HG02970 (cell line): ENCODE measurements at regions not wholly inside any gene's neighbourhood (a gene's known extent, or its start where the extent isn't known, plus 50 kb on each side); places are given as distances from the start of the nearest gene placed in this dataset.

Experiments
- ATAC-seq: cut with Tn5 transposase; IDR thresholded peaks from one replicate; pipeline ENCODE4 v1.9.1; 2021; ENCODE audit warnings: mild to moderate bottlenecking, moderate library complexity, moderate number of reproducible peaks; ENCODE audit not compliant: unreplicated experiment, low FRiP score

DNA sequence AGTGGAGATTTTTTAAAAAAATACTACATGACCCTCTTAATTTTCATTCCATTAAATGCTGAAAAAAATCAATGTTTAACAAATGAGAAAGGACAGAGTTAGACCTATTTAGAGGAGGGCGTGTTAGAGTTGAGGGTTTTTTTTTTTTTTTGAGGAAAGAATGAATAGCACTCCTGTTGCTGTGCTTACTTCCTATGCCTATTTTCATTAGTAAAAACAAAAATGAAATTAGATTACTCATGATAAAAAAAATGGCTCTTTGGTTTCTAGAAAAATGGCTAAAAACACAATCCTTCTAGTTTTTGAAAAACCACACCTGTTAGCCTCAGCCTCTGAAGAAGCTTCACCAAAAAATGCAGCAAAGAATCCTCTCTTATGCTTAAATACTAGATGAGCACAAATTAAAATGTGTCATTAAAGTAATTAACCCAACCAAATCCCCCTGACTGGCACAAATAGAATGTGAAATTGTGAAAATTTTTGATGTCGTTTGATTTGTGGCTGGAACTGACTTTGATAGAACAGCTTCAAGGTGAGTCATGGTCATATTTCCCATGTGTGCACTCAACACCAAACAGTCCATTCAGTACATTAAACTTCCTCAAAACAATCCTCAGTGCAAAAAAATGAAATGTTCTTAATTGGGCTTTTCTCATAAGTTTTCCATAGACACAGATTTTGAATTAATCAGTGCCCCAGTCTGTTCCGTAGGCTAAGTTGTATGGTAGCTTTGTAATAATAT is 98.0 kb downstream of the MACIR start:
- no peak for ATAC-seq

DNA sequence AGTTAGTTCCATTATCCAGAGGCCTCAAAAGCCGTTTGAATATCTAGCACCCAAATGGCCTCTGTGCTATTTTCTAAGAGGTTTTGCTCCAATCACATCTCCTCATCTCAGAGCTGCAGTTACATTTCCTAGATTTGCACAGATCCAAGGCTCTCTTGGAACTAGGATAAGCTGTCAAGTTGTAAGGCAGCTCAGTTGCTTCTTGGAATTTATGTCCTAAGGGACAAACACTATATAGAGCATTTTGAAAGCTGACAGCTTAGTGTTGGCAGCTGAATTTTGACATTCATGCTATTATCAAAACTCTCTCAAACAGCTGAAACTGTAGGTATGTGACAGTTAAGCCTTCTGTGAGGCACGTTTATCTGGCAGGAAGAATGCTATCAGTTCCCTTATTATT is 97.0 kb downstream of the MACIR start:
- no peak for ATAC-seq

DNA sequence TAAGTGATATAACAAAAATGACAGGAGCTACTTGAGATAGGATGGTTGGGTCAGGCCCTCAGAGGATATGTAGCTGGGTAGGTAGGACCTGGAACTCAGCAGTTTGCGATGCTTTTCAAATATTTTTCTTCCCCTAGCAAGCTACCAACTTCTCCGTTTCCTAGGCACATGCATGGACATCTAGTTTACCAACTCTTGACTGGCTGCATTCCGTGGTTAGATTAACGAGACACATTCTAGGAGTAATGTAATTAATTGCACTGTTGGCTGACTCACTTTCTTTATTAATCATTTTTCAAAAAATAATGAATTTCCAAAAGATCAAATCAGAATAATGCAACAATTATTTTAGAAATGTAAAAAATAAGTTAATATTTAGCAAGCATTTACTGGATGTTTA is 95.9 kb downstream of the MACIR start:
- no peak for ATAC-seq

DNA sequence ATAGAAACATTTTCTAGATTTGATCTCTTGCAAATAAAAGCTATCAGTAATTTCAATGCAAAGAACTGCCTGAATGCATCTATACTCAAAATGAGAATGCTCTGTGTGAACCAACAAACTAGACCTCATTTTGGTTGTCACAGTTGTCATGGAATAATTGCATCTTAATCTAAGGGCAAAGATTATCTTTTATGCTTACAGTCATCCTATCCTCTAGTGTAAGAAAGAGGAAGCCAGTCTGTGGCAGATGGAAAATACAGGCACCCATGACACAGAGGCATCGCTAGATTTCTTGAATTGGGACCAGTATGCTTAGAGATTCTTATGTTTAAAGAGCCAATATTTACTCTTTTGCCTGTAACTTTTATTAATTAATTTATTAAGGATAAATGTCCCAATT is 95.0 kb downstream of the MACIR start:
- no peak for ATAC-seq

DNA sequence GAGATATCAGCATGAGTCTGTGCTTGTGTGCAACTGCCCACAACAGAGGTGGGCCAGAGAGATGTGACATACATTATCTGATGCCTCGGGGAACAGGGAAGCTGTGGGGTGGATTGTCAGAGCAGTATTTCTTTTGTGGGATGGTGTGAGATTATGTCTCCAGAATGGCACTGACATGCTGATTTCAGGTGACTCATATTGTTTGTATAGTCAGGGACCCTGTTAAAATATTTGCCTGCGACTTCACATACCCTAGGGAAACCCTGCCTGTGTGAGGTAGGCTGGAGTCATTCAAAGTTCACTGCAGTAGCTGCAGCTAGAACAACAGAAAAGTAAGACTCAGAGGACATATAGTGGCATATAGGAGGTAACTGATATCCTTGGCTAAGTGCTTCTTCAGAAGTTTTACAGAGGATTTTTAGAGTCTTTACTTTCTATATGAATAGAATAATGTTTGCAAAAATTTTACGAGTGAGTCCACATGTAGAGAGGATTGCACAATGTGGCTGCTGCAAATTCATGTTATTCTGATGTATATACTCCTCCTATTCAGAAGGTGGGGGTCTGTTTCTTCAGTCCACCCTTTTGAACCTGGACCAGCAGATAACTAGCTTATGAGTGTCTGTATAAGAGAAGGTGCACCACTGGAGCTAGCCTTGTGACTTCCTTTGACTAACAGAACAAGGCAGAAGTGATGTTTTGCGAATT is 89.3 kb downstream of the MACIR start:
- no peak for ATAC-seq

DNA sequence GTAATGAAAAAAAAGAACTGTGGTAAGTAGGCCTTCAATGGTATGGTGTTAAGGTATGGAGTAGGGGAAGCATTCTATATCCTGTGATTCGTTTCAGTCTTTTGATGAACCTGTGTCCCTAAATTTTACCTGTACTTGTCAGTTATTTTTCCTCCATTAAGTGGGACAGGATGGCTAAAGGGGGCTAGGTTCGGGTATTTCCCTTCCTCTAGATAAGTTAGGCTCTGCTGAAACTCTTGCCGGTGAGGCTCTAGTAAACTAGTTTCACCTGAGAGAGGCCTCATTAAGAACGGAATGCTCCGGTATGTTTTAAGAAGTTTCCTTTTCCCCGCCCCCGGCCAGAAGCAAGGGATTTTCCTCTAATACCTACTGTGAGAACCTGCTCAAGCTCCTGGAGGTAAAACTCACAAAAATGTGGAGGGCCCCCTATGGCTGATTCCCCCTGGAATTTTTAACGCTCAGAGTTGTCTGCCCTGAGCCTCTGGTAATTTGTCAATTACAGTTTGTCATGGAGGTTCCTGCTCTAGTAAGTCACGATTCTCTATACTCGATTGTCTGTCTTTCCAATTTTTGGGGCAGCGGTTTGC is 87.7 kb downstream of the MACIR start:
- no peak for ATAC-seq

DNA sequence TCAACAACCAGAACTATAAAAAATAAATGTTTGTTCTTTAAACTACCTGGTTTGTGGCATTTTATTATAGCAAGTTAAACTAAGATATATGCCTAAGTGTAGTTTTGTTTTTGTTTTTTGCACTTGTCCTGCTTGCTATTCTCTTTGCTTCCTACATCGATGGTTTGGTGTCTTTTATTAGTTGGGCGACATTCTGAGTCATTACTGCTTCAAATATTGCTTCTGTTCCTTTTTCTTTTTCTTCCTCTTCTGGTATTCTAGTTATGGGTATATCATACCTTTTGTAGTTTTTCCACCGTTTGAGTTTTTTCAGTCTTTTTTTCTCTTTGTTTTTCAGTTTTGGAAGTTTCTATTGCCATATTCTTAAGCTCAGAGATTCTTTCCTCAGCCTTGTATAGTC is 86.9 kb downstream of the MACIR start:
- no peak for ATAC-seq

DNA sequence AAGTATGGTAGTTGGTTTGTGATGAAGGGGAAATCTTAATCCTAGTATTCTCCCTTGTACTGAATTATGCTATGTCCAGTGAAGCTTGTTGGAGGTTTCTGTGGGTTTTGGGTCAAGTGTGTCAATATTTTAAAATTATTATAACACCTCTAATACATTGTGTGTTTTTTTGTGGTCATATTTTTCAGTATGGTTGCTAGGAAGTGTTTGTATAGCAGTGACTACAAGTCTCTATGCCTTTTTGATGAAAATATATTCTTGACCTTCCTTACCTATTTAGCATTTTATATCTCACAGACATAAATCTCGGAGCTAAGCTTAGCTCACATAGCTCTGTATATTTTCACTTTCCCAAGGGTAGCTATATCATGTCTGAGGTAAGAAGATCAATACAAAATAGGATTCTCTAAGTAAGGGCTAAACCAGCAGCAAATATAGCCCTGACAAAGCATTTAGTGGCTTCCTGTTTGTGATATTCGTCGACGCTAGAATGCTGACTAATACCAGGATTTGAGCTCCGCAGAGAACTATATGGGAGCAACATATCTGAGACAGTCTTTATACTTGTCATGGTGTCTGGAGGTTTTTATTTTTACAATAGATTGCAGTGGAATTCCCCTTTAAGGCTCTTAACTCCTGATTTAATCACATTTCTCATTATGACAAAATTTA is 82.3 kb downstream of the MACIR start:
- ATAC-seq = peak; percentile 96

DNA sequence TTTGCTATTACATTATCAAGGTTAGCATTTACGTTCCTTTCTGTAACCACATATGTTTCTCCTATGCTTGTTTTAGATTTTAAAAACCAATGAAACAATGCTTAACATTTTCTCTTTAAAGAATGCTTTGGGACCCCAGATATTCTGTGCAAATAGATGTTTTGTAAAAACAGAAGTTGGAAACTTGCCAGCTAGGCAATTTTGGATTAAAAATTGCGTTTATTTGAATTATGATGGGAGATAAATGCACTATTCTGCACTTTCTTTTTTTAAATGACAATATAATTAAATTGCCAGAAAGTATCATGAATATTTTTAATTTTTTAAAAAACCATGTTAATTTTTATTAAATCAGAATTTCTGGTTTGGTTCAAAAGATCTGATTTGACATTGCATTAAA is 81.6 kb downstream of the MACIR start:
- ATAC-seq = no peak

DNA sequence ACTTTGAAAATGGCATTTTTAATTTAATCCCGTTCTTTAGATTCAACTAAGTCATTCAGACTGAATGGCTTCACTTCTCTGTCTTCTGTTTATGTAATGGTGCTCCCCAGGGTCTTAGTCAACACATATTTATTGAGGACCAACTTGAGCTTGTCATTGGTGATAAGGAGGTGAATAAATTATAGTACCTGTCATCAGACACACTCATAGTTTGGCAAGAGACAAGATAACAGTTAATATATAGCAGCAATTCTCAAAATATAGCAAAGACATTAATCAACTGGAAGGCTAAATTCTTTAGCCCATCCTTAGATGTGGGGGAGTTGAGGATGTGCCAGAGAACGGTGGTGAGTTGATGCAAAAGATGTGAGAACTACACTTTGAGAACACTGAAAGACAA is 78.4 kb downstream of the MACIR start:
- ATAC-seq = no peak

DNA sequence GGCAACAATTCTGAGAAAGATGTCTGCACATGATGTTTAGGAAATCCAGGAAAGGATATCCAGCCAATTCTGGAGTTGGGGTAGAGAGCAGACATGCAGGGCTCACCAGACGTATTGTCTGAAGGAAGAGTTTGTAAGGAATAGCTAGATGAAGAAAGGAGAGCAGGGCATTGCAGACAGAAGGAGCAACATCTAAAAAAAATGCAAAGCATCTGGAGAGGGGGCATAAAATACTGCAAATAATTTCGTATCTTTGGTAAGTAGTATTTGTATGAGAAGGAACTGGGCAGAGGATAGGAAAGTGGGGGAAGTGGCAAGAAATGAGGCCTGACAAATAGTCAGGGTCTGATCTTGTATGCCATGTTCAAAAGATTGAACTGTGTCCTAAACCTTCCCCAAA is 74.8 kb downstream of the MACIR start:
- ATAC-seq = no peak

DNA sequence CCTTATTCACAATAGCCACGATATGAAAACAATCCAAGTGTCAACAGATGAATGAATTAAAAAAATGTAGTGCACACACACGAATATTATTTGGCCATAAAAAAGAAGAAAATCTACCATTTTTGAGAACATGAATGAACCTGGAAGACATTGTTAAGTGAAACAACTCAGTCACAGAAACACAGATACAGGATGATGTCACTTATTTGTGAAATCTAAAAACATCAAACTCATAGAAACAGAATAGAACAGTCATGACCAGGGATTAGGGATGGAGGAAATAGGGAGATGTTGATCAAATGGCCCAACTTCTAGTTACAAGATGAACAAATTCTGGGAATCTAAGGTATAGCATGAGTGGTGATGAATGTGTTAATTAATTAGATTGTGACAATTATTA is 72.3 kb downstream of the MACIR start:
- no peak for ATAC-seq
